Coronary artery (tissue), 2 donors: ENCODE measurements at regions not wholly inside any gene's neighbourhood (a gene's known extent, or its start where the extent isn't known, plus 50 kb on each side); places are given as distances from the start of the nearest gene placed in this dataset.

Experiments
- DNase-seq: peaks from one replicate; pipeline ENCODE4 v3.0.0-alpha.2; 2017; ENCODE audit warnings: low spot score
- H3K27ac ChIP-seq, 2 donors: fragments of 200-600 bp; sonication (generic); one replicate each; pipeline ENCODE4 v1.5.1; 2016 to 2019
- H3K4me3 ChIP-seq: fragments of 200-600 bp; sonication (generic); 2 replicates; pipeline ENCODE4 v1.5.1; 2016; ENCODE audit warnings: mild to moderate bottlenecking, moderate library complexity
- CTCF ChIP-seq: fragments of 200-600 bp; sonication (generic); IDR thresholded peaks from one replicate; pipeline ENCODE4 v1.5.1; 2019; ENCODE audit warnings: antibody characterized with exemption

- no peak for TF ChIP-seq CTCF
- no peak for DNase-seq
- Histone ChIP-seq H3K4me3 (no peak overlapping the region), H3K27ac (no peak overlapping the region)
These were observed 88.8 kb upstream of the ACVR2A start for GRCh38 chr2:147756069-147756468.

- TF ChIP-seq CTCF: no peak
- Histone ChIP-seq H3K4me3 (no peak overlapping the region), H3K27ac (no peak overlapping the region)
- no peak for DNase-seq
These were observed 104.5 kb upstream of the ACVR2A start for GRCh38 chr2:147740211-147740927.

- Histone ChIP-seq H3K4me3 (no peak overlapping the region), H3K27ac (no peak overlapping the region)
- no peak for TF ChIP-seq CTCF
- DNase-seq: no peak
These were observed 105.3 kb upstream of the ACVR2A start for GRCh38 chr2:147739508-147739907.

GRCh38 chr2:147718831-147719230 is 126.0 kb upstream of the ACVR2A start:
- no peak overlapping the region for H3K4me3 ChIP-seq
- no peak for TF ChIP-seq CTCF
- DNase-seq: no peak
- H3K27ac ChIP-seq: no peak overlapping the region

GRCh38 chr2:147716906-147717305 is 127.9 kb upstream of the ACVR2A start:
- no peak for DNase-seq
- Histone ChIP-seq H3K27ac (no peak overlapping the region), H3K4me3 (no peak overlapping the region)
- no peak for TF ChIP-seq CTCF

- no peak for TF ChIP-seq CTCF
- no peak overlapping the region for H3K27ac ChIP-seq
- no peak for DNase-seq
- no peak overlapping the region for H3K4me3 ChIP-seq
These were observed 129.0 kb upstream of the ACVR2A start for GRCh38 chr2:147715807-147716206.

GRCh38 chr2:147714582-147714981 is 130.2 kb upstream of the ACVR2A start:
- no peak for DNase-seq
- no peak for TF ChIP-seq CTCF
- Histone ChIP-seq H3K27ac (no peak overlapping the region), H3K4me3 (no peak overlapping the region)
